GM12878 (cell line): ENCODE measurements at regions not wholly inside any gene's neighbourhood (a gene's known extent, or its start where the extent isn't known, plus 50 kb on each side); places are given as distances from the start of the nearest gene placed in this dataset.

Experiments
- CBFB ChIP-seq: IDR thresholded peaks from 2 replicates; pipeline ENCODE4 v1.6.1; 2016; ENCODE audit warnings: antibody characterized with exemption, low read depth
- CHD4 ChIP-seq: fragments of 200-600 bp; sonication (generic); IDR thresholded peaks from 2 replicates; pipeline ENCODE4 v1.6.1; 2016; ENCODE audit warnings: mild to moderate bottlenecking
- DPF2 ChIP-seq: fragments of 450-650 bp; IDR thresholded peaks from 2 replicates; pipeline ENCODE4 v1.6.1; 2017; ENCODE audit warnings: mild to moderate bottlenecking
- EZH2 ChIP-seq: IDR thresholded peaks from 2 replicates; pipeline ENCODE4 v1.6.1; 2012; ENCODE audit warnings: low read depth, mild to moderate bottlenecking, control low read depth, inconsistent platforms, low read length, borderline replicate concordance; ENCODE audit not compliant: control insufficient read depth
- HDGF ChIP-seq: fragments of 450-650 bp; IDR thresholded peaks from 2 replicates; pipeline ENCODE4 v1.6.1; 2016; ENCODE audit warnings: antibody characterized with exemption
- IKZF2 ChIP-seq, 2 experiments: fragments of 450-650 bp; IDR thresholded peaks; 2 replicates each; pipeline ENCODE4 v1.6.1; 2017; ENCODE audit warnings: mild to moderate bottlenecking in 2 of 2, moderate library complexity in 2 of 2
- JUND ChIP-seq: IDR thresholded peaks from 2 replicates; pipeline ENCODE4 v1.6.1; 2012; ENCODE audit warnings: low read depth, mild to moderate bottlenecking, low read length, improper control_type of control experiment, moderate library complexity
- SREBF1 ChIP-seq: IDR thresholded peaks from 2 replicates; pipeline ENCODE4 v1.6.1; 2012; ENCODE audit warnings: mild to moderate bottlenecking, low read length
- STAT3 ChIP-seq: IDR thresholded peaks from 2 replicates; pipeline ENCODE4 v1.6.1; 2011; ENCODE audit warnings: low read depth, low read length, improper control_type of control experiment
- ZNF217 ChIP-seq: fragments of 450-650 bp; IDR thresholded peaks from 2 replicates; pipeline ENCODE4 v1.6.1; 2017; ENCODE audit warnings: antibody characterized with exemption, mild to moderate bottlenecking
- TF ChIP-seq, protein P1 (sequence below): fragments of 450-650 bp; formaldehyde crosslinking; IDR thresholded peaks from 2 replicates; pipeline ENCODE4 v1.5.0; 2022; ENCODE audit warnings: mild to moderate bottlenecking, missing genetic modification characterization
- TF ChIP-seq, protein P2 (sequence below): IDR thresholded peaks from 2 replicates; pipeline ENCODE4 v1.6.1; 2012; ENCODE audit warnings: low read depth, low read length, improper control_type of control experiment
- TF ChIP-seq, protein P3 (sequence below): fragments of 450-650 bp; IDR thresholded peaks from 2 replicates; pipeline ENCODE4 v1.6.1; 2018; ENCODE audit warnings: borderline replicate concordance, mild to moderate bottlenecking; ENCODE audit not compliant: partially characterized antibody

DNA sequence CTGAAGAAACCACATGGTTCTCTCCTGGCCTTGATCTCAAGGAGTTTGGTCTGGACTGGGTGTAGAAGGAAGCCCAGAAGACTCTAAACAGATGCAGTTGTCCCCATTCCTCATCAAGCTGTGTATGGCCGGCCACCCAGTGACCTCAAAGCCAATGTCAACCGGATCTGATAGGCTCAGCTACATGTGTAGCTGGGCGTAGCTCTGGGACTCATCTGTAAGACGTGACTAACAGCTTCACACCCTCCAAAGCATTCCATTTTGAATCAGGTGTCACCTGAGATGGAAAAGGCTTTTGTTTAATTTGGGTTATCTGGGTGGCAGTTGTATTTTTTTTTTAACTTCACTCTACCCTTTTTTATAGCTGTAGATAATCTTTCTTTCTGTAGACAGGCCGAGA is 130.4 kb downstream of the ABCC12 start (continued):
- TF ChIP-seq, protein P1, sequence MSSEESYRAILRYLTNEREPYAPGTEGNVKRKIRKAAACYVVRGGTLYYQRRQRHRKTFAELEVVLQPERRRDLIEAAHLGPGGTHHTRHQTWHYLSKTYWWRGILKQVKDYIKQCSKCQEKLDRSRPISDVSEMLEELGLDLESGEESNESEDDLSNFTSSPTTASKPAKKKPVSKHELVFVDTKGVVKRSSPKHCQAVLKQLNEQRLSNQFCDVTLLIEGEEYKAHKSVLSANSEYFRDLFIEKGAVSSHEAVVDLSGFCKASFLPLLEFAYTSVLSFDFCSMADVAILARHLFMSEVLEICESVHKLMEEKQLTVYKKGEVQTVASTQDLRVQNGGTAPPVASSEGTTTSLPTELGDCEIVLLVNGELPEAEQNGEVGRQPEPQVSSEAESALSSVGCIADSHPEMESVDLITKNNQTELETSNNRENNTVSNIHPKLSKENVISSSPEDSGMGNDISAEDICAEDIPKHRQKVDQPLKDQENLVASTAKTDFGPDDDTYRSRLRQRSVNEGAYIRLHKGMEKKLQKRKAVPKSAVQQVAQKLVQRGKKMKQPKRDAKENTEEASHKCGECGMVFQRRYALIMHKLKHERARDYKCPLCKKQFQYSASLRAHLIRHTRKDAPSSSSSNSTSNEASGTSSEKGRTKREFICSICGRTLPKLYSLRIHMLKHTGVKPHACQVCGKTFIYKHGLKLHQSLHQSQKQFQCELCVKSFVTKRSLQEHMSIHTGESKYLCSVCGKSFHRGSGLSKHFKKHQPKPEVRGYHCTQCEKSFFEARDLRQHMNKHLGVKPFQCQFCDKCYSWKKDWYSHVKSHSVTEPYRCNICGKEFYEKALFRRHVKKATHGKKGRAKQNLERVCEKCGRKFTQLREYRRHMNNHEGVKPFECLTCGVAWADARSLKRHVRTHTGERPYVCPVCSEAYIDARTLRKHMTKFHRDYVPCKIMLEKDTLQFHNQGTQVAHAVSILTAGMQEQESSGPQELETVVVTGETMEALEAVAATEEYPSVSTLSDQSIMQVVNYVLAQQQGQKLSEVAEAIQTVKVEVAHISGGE (CRISPR knock-in tag), result no peak
- TF ChIP-seq HDGF (no peak), STAT3 (no peak), EZH2 (no peak), CHD4 (no peak), ZNF217 (no peak), SREBF1 (no peak), JUND (no peak), DPF2 (no peak), CBFB (no peak), IKZF2 (IDR thresholded peaks at IDR 0.05) (no peak)
- TF ChIP-seq, protein P2, sequence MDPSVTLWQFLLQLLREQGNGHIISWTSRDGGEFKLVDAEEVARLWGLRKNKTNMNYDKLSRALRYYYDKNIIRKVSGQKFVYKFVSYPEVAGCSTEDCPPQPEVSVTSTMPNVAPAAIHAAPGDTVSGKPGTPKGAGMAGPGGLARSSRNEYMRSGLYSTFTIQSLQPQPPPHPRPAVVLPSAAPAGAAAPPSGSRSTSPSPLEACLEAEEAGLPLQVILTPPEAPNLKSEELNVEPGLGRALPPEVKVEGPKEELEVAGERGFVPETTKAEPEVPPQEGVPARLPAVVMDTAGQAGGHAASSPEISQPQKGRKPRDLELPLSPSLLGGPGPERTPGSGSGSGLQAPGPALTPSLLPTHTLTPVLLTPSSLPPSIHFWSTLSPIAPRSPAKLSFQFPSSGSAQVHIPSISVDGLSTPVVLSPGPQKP, result no peak
- TF ChIP-seq, protein P3, sequence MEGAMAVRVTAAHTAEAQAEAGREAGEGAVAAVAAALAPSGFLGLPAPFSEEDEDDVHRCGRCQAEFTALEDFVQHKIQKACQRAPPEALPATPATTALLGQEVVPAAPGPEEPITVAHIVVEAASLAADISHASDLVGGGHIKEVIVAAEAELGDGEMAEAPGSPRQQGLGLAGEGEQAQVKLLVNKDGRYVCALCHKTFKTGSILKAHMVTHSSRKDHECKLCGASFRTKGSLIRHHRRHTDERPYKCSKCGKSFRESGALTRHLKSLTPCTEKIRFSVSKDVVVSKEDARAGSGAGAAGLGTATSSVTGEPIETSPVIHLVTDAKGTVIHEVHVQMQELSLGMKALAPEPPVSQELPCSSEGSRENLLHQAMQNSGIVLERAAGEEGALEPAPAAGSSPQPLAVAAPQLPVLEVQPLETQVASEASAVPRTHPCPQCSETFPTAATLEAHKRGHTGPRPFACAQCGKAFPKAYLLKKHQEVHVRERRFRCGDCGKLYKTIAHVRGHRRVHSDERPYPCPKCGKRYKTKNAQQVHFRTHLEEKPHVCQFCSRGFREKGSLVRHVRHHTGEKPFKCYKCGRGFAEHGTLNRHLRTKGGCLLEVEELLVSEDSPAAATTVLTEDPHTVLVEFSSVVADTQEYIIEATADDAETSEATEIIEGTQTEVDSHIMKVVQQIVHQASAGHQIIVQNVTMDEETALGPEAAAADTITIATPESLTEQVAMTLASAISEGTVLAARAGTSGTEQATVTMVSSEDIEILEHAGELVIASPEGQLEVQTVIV, result no peak
